Neural crest cell (in vitro differentiated cells): ENCODE measurements at regions not wholly inside any gene's neighbourhood (a gene's known extent, or its start where the extent isn't known, plus 50 kb on each side); places are given as distances from the start of the nearest gene placed in this dataset.
"Not testable (repeated sequence)": the region's sequence is repeated elsewhere in the genome, so short reads cannot be mapped to it uniquely, and the experiment has no call there.

Experiments
- DNase-seq: peaks from one replicate; pipeline ENCODE4 v3.0.0; 2021; ENCODE audit warnings: low read depth, mixed read lengths, low spot score
- H3K27ac Mint-ChIP-seq: one replicate; pipeline ENCODE4 v1.8.0; 2021; ENCODE audit warnings: mild to moderate bottlenecking, mixed read lengths; ENCODE audit not compliant: unreplicated experiment
- H3K27me3 Mint-ChIP-seq: 2 replicates; pipeline ENCODE4 v1.8.0; 2021; ENCODE audit warnings: low read depth, mild to moderate bottlenecking, mixed read lengths
- H3K36me3 Mint-ChIP-seq: 2 replicates; pipeline ENCODE4 v1.8.0; 2021; ENCODE audit warnings: low read depth, mild to moderate bottlenecking, mixed read lengths
- H3K4me1 Mint-ChIP-seq: 2 replicates; pipeline ENCODE4 v1.8.0; 2021; ENCODE audit warnings: mixed read lengths
- H3K4me3 Mint-ChIP-seq: one replicate; pipeline ENCODE4 v1.8.0; 2021; ENCODE audit warnings: mild to moderate bottlenecking, mixed read lengths
- H3K9me3 Mint-ChIP-seq: 2 replicates; pipeline ENCODE4 v1.8.0; 2021; ENCODE audit warnings: mixed read lengths
- TF ChIP-seq, protein P1 (sequence below): fragments of 200-600 bp; sonication (generic); conservative IDR thresholded peaks from 2 replicates; pipeline ENCODE4 v1.5.0; 2021; ENCODE audit warnings: antibody characterized with exemption, mild to moderate bottlenecking

DNA sequence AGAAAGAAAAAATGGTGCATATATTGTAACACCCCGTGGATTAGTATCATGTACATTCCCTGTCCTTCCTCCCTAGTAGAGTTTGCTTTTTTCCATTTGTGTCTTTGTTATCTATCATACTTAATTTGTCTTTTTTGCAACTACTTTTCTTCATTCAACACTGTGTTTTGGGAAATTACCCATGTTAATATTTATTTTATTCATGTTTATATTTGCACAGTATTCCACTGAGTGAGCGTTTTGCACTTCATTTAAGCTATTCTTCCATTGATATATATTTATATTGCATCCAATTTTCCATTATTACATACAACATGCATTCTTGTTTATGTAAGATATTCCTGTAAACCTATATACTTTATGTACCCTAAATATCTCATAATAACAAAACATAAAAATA, 57.6 kb upstream of the FAM171A1 start:
- Mint-ChIP-seq H3K9me3 (no peaks in the 10 kb centered on the region), H3K36me3 (no peaks in the 10 kb centered on the region), H3K27ac (no peak overlapping the region), H3K4me1 (peaks cover 5% of the 10 kb centered on the region), H3K27me3 (no peaks in the 10 kb centered on the region), H3K4me3 (no peak overlapping the region)
- no peak for DNase-seq
- TF ChIP-seq, protein P1, sequence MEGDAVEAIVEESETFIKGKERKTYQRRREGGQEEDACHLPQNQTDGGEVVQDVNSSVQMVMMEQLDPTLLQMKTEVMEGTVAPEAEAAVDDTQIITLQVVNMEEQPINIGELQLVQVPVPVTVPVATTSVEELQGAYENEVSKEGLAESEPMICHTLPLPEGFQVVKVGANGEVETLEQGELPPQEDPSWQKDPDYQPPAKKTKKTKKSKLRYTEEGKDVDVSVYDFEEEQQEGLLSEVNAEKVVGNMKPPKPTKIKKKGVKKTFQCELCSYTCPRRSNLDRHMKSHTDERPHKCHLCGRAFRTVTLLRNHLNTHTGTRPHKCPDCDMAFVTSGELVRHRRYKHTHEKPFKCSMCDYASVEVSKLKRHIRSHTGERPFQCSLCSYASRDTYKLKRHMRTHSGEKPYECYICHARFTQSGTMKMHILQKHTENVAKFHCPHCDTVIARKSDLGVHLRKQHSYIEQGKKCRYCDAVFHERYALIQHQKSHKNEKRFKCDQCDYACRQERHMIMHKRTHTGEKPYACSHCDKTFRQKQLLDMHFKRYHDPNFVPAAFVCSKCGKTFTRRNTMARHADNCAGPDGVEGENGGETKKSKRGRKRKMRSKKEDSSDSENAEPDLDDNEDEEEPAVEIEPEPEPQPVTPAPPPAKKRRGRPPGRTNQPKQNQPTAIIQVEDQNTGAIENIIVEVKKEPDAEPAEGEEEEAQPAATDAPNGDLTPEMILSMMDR, result no peak

DNA sequence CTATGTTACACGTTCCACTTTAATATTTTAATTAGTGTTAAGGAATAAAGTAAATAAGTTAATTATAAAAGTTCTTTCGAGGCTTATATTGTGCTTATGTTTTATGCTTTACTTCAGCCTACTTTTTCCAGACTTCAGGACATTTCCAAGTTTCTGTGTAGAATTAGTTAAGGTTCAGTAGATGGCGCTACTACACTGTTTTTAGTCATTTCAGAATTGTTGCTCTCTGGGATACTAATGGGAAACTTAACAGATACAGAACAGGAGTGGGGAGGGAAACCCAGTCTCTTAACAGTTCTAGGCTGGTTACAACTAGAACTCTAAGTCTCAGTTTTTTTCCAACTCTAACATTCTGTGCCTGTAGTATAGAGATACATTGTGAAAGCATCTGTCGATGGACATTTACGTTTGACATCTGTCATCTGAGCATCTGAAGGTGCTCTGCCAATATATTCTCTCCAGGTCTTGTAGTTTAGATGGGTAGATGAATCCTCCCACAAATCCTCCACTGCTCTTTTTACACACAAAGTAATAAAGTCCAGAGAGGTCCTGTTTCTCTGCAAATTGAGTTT, 56.8 kb upstream of the FAM171A1 start:
- H3K36me3 Mint-ChIP-seq, result no peaks in the 10 kb centered on the region
- no peak overlapping the region for H3K27ac Mint-ChIP-seq
- H3K4me3 Mint-ChIP-seq, result no peak overlapping the region
- H3K9me3 Mint-ChIP-seq, result no peaks in the 10 kb centered on the region
- TF ChIP-seq, protein P1, result peak; percentile 82
- H3K4me1 Mint-ChIP-seq, result peaks cover 5% of the 10 kb centered on the region
- no peaks in the 10 kb centered on the region for H3K27me3 Mint-ChIP-seq
- DNase-seq, result no peak

DNA sequence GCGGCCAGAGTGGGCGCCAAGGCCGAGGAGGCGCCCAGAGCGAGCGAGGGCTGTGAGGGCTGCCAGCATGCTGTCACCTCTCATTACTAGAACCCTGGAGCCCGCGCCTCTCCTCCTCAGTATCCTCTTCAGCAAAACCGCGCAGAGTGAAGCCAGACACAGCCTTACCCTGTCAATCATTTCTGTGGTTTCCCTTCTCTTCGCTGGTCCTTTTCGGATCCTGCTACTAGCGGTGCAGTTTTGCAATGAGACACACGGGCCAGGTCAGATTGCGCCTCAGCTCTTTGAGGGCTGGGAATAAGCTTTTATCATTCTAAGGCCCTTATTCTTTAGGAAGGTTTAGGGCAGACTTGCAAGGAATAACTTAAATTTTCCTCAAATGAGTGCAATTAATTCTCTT, 55.5 kb upstream of the FAM171A1 start:
- Mint-ChIP-seq H3K36me3 (no peaks in the 10 kb centered on the region), H3K27ac (no peak overlapping the region), H3K4me3 (no peak overlapping the region), H3K4me1 (no peaks in the 10 kb centered on the region), H3K9me3 (peaks cover 4% of the 10 kb centered on the region), H3K27me3 (no peaks in the 10 kb centered on the region)
- no peak for DNase-seq
- TF ChIP-seq, protein P1, result no peak

DNA sequence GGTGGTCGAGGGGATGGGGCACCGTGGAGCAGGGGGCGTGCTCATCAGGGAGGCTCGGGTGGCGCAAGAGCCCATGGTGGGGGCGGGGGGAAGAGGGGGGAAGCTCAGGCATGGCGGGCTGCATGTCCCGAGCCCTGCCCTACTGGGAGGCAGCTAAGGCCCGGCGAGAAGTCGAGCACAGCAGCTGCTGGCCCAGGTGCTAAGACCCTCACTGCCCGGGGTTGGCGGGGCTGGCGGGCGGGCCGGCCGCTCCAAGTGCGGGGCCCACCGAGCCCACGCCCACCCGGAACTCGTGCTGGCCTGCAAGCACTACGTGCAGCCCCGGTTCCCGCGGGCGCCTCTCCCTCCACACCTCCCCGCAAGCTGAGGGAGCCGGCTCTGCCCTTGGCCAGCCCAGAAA, 55.0 kb upstream of the FAM171A1 start:
- peaks cover 4% of the 10 kb centered on the region for H3K9me3 Mint-ChIP-seq
- no peaks in the 10 kb centered on the region for H3K4me1 Mint-ChIP-seq
- no peaks in the 10 kb centered on the region for H3K36me3 Mint-ChIP-seq

DNA sequence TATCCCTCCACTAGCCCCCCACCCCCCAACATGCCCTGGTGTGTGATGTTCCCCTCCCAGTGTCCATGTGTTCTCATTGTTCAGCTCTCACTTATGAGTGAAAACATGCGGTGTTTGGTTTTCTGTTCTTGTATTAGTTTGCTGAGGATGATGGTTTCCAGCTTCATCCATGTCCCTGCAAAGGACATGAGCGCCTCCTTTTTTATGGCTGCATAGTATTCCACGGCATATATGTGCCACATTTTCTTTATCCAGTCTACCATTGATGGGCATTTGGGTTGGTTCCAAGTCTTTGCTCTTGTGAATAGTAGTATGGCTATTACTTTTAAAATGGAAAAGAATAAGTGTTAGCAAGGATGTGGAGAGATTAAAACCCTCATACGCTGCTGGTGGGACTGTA, 50.8 kb upstream of the FAM171A1 start:
- not testable (repeated sequence) for H3K27me3 Mint-ChIP-seq, H3K27ac Mint-ChIP-seq, H3K4me3 Mint-ChIP-seq, DNase-seq, H3K4me1 Mint-ChIP-seq, H3K36me3 Mint-ChIP-seq
- peaks cover 10% of the 10 kb centered on the region for H3K9me3 Mint-ChIP-seq

More for the DNA sequence above, 55.0 kb upstream of the FAM171A1 start:
- Mint-ChIP-seq H3K4me3 (no peak overlapping the region), H3K27me3 (no peaks in the 10 kb centered on the region), H3K27ac (no peak overlapping the region)
- DNase-seq, result no peak
- TF ChIP-seq, protein P1, result no peak
